Stimulated activated CD8-positive, alpha-beta memory T cell treated with anti-CD3 and anti-CD28 coated beads, Interleukin-15, amount 100 ng/mL, for 4 hours (primary cell): ENCODE measurements at regions not wholly inside any gene's neighbourhood (a gene's known extent, or its start where the extent isn't known, plus 50 kb on each side); places are given as distances from the start of the nearest gene placed in this dataset.
A peak's percentile ranks its signal among the peaks of the same experiment; 100 is the strongest.

Source experiments
- DNase-seq, 2 donors: peaks; one replicate each; pipeline ENCODE4 v3.0.0-alpha.2; 2020; ENCODE audit warnings: low read depth in 2 of 2

- DNase-seq: no peak
These were observed 336.4 kb upstream of the FBXO33 start for GRCh38 chr14:39768589-39768988.

GRCh38 chr14:39766397-39767000 is 334.3 kb upstream of the FBXO33 start:
- DNase-seq: no peak

- no peak for DNase-seq
These were observed 333.4 kb upstream of the FBXO33 start for GRCh38 chr14:39765676-39766075.

GRCh38 chr14:39763402-39763890 is 331.2 kb upstream of the FBXO33 start:
- no peak for DNase-seq

GRCh38 chr14:39762576-39763401 is 330.6 kb upstream of the FBXO33 start:
- DNase-seq: peak in 1 of 2 donors; percentile 1

GRCh38 chr14:39755269-39755878 is 323.1 kb upstream of the FBXO33 start:
- DNase-seq: no peak

- DNase-seq: no peak
These were observed 308.2 kb upstream of the FBXO33 start for GRCh38 chr14:39740454-39740853.

- DNase-seq: no peak
These were observed 307.6 kb upstream of the FBXO33 start for GRCh38 chr14:39739796-39740195.

GRCh38 chr14:39734306-39734705 is 302.1 kb upstream of the FBXO33 start:
- no peak for DNase-seq

GRCh38 chr14:39733741-39734140 is 301.5 kb upstream of the FBXO33 start:
- no peak for DNase-seq

GRCh38 chr14:39731912-39732311 is 299.7 kb upstream of the FBXO33 start:
- DNase-seq: no peak

GRCh38 chr14:39726563-39726962 is 294.3 kb upstream of the FBXO33 start:
- DNase-seq: no peak

GRCh38 chr14:39722547-39723273 is 290.5 kb upstream of the FBXO33 start:
- DNase-seq: no peak

GRCh38 chr14:39716987-39717570 is 284.8 kb upstream of the FBXO33 start:
- no peak for DNase-seq

- DNase-seq: no peak
These were observed 280.2 kb upstream of the FBXO33 start for GRCh38 chr14:39712293-39712999.

- no peak for DNase-seq
These were observed 272.4 kb upstream of the FBXO33 start for GRCh38 chr14:39704594-39704993.

- no peak for DNase-seq
These were observed 262.1 kb upstream of the FBXO33 start for GRCh38 chr14:39694341-39694740.

GRCh38 chr14:39683691-39684260 is 251.5 kb upstream of the FBXO33 start:
- no peak for DNase-seq

GRCh38 chr14:39682582-39682981 is 250.3 kb upstream of the FBXO33 start:
- DNase-seq: no peak

GRCh38 chr14:39681782-39682399 is 249.7 kb upstream of the FBXO33 start:
- DNase-seq: no peak
